HepG2 (cell line): ENCODE measurements at regions not wholly inside any gene's neighbourhood (a gene's known extent, or its start where the extent isn't known, plus 50 kb on each side); places are given as distances from the start of the nearest gene placed in this dataset.

Source experiments
- ATAC-seq: fragments of 200-7000 bp; cut with Tn5 transposase; 3 replicates; pipeline ENCODE4 v1.9.1; 2020; ENCODE audit warnings: mild to moderate bottlenecking, moderate library complexity
- BruUV-seq: library from RNA; stranded (reverse); fragments of 400-500 nt; replicated peaks from 2 replicates; lab custom pipeline; 2021; lab: Mats Ljungman, UMichigan
- CTCF ChIA-PET: fragments of 300-600 bp; formaldehyde crosslinking; extraction: SDS; loops from one replicate; lab custom pipeline; 2021; ENCODE audit warnings: low total read pairs, inconsistent platforms, low intra/inter-chr PET ratio; lab: Yijun Ruan, JAX
- POLR2A ChIA-PET: fragments of 350-600 bp; sonication (Branson Sonifier 250); formaldehyde crosslinking; loops from one replicate; lab custom pipeline; 2020; ENCODE audit warnings: antibody characterized with exemption, inconsistent platforms; lab: Yijun Ruan, JAX
- DNase-seq: peaks from one replicate; pipeline ENCODE4 v3.0.0-alpha.2; 2015; ENCODE audit warnings: low spot score
- FAIRE-seq: peaks from 3 replicates; lab custom pipeline; 2011; peaks lifted over from hg19 to GRCh38; lab: Jason Lieb, UNC
- H2AFZ ChIP-seq: one replicate; pipeline ENCODE4 v1.6.1; 2011; ENCODE audit warnings: low read length, inconsistent platforms
- H3K27ac ChIP-seq: fragments of 300-600 bp; 3 replicates; pipeline ENCODE4 v1.8.0; 2011; ENCODE audit warnings: mixed run types, mild to moderate bottlenecking, mixed read lengths, low read length, inconsistent platforms; ENCODE audit not compliant: insufficient read depth; ENCODE audit errors: extremely low read length
- H3K27me3 ChIP-seq, 2 experiments: fragments of 200-600 bp in 1 of 2; 2 replicates in 1 of 2; 3 replicates in 1 of 2; pipeline versions ENCODE4 v1.6.0 to v1.8.0; 2011; ENCODE audit warnings: low read length in 2 of 2, mild to moderate bottlenecking in 2 of 2, moderate library complexity in 2 of 2, inconsistent platforms in 1 of 2; ENCODE audit not compliant: insufficient read depth in 2 of 2, control insufficient read depth in 1 of 2
- H3K36me3 ChIP-seq, 2 experiments: fragments of 200-600 bp in 1 of 2; replicated peaks in 1 of 2; 2 replicates in 1 of 2; 3 replicates in 1 of 2; pipeline versions ENCODE4 v1.5.1 to v1.8.0; 2011; ENCODE audit warnings: low read length in 2 of 2, inconsistent platforms in 1 of 2; ENCODE audit not compliant: insufficient read depth in 2 of 2, control insufficient read depth in 1 of 2
- H3K4me1 ChIP-seq: 2 replicates; pipeline ENCODE4 v1.5.1; 2012; ENCODE audit warnings: low read length, inconsistent platforms; ENCODE audit not compliant: insufficient read depth
- H3K4me2 ChIP-seq: 2 replicates; pipeline ENCODE4 v1.6.0; 2011; ENCODE audit warnings: low read depth, low read length, inconsistent platforms
- H3K4me3 ChIP-seq, 3 experiments: fragments of 200-600 bp in 1 of 3; sonication (generic), shearing (Covaris generic) in 1 of 3; replicated peaks in 1 of 3; 2 replicates each; pipeline ENCODE4 v1.5.1; 2011 to 2016; ENCODE audit warnings: low read length in 3 of 3, inconsistent platforms in 2 of 3, low read depth in 2 of 3, mild to moderate bottlenecking in 2 of 3, control low read depth in 1 of 3, mixed read lengths in 1 of 3; ENCODE audit not compliant: insufficient read depth in 1 of 3
- H3K79me2 ChIP-seq: one replicate; pipeline ENCODE4 v1.6.1; 2011; ENCODE audit warnings: low read length, inconsistent platforms; ENCODE audit not compliant: insufficient read depth
- H3K9ac ChIP-seq: 2 replicates; pipeline ENCODE4 v1.6.0; 2011; ENCODE audit warnings: mild to moderate bottlenecking, low read depth, low read length, inconsistent platforms; ENCODE audit not compliant: insufficient read depth
- H3K9me3 ChIP-seq: 2 replicates; pipeline ENCODE4 v1.5.1; 2012; ENCODE audit warnings: mild to moderate bottlenecking, low read length
- H4K20me1 ChIP-seq: 2 replicates; pipeline ENCODE4 v1.6.0; 2011; ENCODE audit warnings: inconsistent platforms, mild to moderate bottlenecking, low read length, moderate library complexity; ENCODE audit not compliant: insufficient read depth
- CAMTA2 ChIP-seq: sonication (generic); formaldehyde crosslinking; IDR thresholded peaks from 2 replicates; pipeline ENCODE4 v1.4.0; 2020; ENCODE audit warnings: mild to moderate bottlenecking, missing genetic modification reagents, borderline replicate concordance
- FIP1L1 ChIP-seq: fragments of 200-400 bp; formaldehyde crosslinking; IDR thresholded peaks from 2 replicates; pipeline ENCODE4 v1.6.1; 2018; ENCODE audit warnings: low read depth, mild to moderate bottlenecking, low read length, moderate library complexity, borderline replicate concordance; ENCODE audit not compliant: insufficient read depth
- HMGA1 ChIP-seq: sonication (generic); formaldehyde crosslinking; conservative IDR thresholded peaks from 2 replicates; pipeline ENCODE4 v1.4.0; 2020; ENCODE audit warnings: missing genetic modification reagents
- HNF4G ChIP-seq, 2 experiments: sonication (generic) in 1 of 2; formaldehyde crosslinking in 1 of 2; IDR thresholded peaks; 2 replicates each; pipeline versions ENCODE4 v1.4.0 to v1.6.1; 2011 to 2020; ENCODE audit warnings: borderline replicate concordance in 2 of 2, low read depth in 2 of 2, mild to moderate bottlenecking in 2 of 2, low read length in 1 of 2, missing genetic modification reagents in 1 of 2, moderate library complexity in 1 of 2
- HNRNPLL ChIP-seq: fragments of 200-400 bp; formaldehyde crosslinking; IDR thresholded peaks from 2 replicates; pipeline ENCODE4 v1.6.1; 2017; ENCODE audit warnings: mild to moderate bottlenecking, low read depth, low read length; ENCODE audit not compliant: poor library complexity, severe bottlenecking
- JUND ChIP-seq: sonication (generic); formaldehyde crosslinking; IDR thresholded peaks from 2 replicates; pipeline ENCODE4 v1.8.0; 2022; ENCODE audit warnings: mild to moderate bottlenecking, missing genetic modification reagents
- MTA3 ChIP-seq: sonication (generic); formaldehyde crosslinking; IDR thresholded peaks from 2 replicates; pipeline ENCODE4 v1.4.0; 2020; ENCODE audit warnings: missing genetic modification reagents
- NR1H2 ChIP-seq: sonication (generic); formaldehyde crosslinking; IDR thresholded peaks from 2 replicates; pipeline ENCODE4 v1.8.1; 2022; ENCODE audit warnings: low read depth, missing genetic modification reagents, borderline replicate concordance
- SIX1 ChIP-seq: sonication (generic); formaldehyde crosslinking; IDR thresholded peaks from 2 replicates; pipeline ENCODE4 v1.4.0; 2020; ENCODE audit warnings: missing genetic modification reagents, borderline replicate concordance
- YEATS4 ChIP-seq: sonication (generic); formaldehyde crosslinking; IDR thresholded peaks from 2 replicates; pipeline ENCODE4 v1.4.0; 2020; ENCODE audit warnings: missing genetic modification reagents, borderline replicate concordance
- ZFP1 ChIP-seq: IDR thresholded peaks from 2 replicates; pipeline ENCODE4 v1.6.1; 2016
- ZNF558 ChIP-seq: sonication (generic); formaldehyde crosslinking; IDR thresholded peaks from 2 replicates; pipeline ENCODE4 v1.9.0; 2022; ENCODE audit warnings: mild to moderate bottlenecking, missing genetic modification reagents, borderline replicate concordance
- ZNF670 ChIP-seq: sonication (generic); formaldehyde crosslinking; IDR thresholded peaks from 2 replicates; pipeline ENCODE4 v1.8.0; 2022; ENCODE audit warnings: mild to moderate bottlenecking, missing genetic modification reagents, borderline replicate concordance
- ZNF761 ChIP-seq: sonication (generic); formaldehyde crosslinking; conservative IDR thresholded peaks from 2 replicates; pipeline ENCODE4 v1.4.0; 2020; ENCODE audit warnings: mild to moderate bottlenecking, missing genetic modification reagents
- WGBS: methylation state at CpG from one replicate; pipeline ENCODE4 v1.1.6; 2017; ENCODE audit warnings: low lambda C conversion rate; 5-methylcytosine and 5-hydroxymethylcytosine counted together
- in situ Hi-C: cut with HindIII; loops from 2 replicates; pipeline ENCODE4 v1.10.0; 2017; ENCODE audit warnings: low pct_unique_long_range_greater_than_20kb; ENCODE audit not compliant: extremely low pct_ligation_motif_present
- intact Hi-C: fragments of 100-400 bp; cut with micrococcal nuclease; formaldehyde crosslinking; loops from one replicate; pipeline ENCODE4 v1.10.0; 2022; ENCODE audit not compliant: unreplicated experiment
- TF ChIP-seq, protein P1 (sequence below): sonication (generic); formaldehyde crosslinking; IDR thresholded peaks from 2 replicates; pipeline ENCODE4 v1.4.0; 2020; ENCODE audit warnings: mild to moderate bottlenecking, missing genetic modification reagents, borderline replicate concordance
- TF ChIP-seq, protein P2 (sequence below): IDR thresholded peaks from 2 replicates; pipeline ENCODE4 v1.6.1; 2016; ENCODE audit warnings: missing biosample characterization, missing genetic modification reagents, low read depth

DNA sequence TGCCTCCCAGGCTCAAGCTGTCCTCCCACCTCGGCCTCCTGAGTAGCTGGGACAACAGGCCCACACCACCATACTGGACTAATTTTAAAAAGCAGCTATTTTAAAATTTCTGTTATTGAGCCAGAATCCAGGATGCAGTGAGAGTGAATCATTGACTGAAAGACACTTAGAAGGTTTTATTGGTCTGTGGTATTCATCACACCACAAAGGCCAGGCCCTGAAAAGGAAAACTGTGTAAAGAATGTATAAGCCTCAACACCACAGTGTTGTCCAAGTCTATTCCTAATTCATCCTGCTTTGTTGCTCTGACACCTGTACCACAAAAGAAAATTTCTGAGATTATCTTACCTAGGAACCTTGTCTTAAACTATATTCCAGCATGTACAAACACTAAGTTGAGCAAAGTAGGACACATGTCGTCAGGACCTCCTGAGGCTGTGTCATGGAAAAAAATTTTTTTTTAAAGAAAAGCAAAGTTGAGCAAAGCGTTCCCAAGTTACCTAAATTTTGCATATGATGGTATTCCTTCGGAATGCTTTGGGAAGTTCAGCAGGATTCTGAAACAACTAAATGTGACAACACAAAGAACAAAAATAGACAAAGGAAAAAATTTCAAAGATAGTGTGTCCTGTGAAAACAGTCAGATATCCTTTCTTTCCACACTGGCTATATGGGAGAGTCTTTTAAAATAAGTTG is 129.6 kb upstream of the MKLN1 start:
- no peak for DNase-seq
- no peaks in the 10 kb centered on the region for H3K36me3 ChIP-seq
- FAIRE-seq: no peak
- H3K4me2 ChIP-seq: no peak overlapping the region
- ATAC-seq: no peak
- H3K4me3 ChIP-seq: no peak overlapping the region
- H3K27ac ChIP-seq: no peak overlapping the region
- POLR2A ChIA-PET: no interaction called here
- no peak overlapping the region for H2AFZ ChIP-seq
- H3K79me2 ChIP-seq: no peaks in the 10 kb centered on the region
- H3K4me1 ChIP-seq: no peaks in the 10 kb centered on the region
- CTCF ChIA-PET: no interaction called here
- in situ Hi-C loops: no loop called here
- BruUV-seq: no TSS peak
- intact Hi-C loops: no loop called here
- TF ChIP-seq YEATS4 (no peak), HMGA1 (CRISPR knock-in tag) (no peak), MTA3 (CRISPR knock-in tag) (no peak), ZNF761 (CRISPR knock-in tag) (no peak), CAMTA2 (CRISPR knock-in tag) (no peak), HNF4G (IDR thresholded peaks at IDR 0.05; ENCODE audit: borderline replicate concordance, low read depth, low read length) (no peak), HNF4G (CRISPR knock-in tag; IDR thresholded peaks at IDR 0.05; ENCODE audit: borderline replicate concordance, low read depth) (no peak), FIP1L1 (no peak), ZFP1 (CRISPR knock-in tag) (no peak), HNRNPLL (no peak), JUND (CRISPR knock-in tag) (no peak), NR1H2 (CRISPR knock-in tag) (no peak), SIX1 (no peak), ZNF670 (CRISPR knock-in tag) (no peak), ZNF558 (CRISPR knock-in tag) (no peak)
- TF ChIP-seq, protein P1, sequence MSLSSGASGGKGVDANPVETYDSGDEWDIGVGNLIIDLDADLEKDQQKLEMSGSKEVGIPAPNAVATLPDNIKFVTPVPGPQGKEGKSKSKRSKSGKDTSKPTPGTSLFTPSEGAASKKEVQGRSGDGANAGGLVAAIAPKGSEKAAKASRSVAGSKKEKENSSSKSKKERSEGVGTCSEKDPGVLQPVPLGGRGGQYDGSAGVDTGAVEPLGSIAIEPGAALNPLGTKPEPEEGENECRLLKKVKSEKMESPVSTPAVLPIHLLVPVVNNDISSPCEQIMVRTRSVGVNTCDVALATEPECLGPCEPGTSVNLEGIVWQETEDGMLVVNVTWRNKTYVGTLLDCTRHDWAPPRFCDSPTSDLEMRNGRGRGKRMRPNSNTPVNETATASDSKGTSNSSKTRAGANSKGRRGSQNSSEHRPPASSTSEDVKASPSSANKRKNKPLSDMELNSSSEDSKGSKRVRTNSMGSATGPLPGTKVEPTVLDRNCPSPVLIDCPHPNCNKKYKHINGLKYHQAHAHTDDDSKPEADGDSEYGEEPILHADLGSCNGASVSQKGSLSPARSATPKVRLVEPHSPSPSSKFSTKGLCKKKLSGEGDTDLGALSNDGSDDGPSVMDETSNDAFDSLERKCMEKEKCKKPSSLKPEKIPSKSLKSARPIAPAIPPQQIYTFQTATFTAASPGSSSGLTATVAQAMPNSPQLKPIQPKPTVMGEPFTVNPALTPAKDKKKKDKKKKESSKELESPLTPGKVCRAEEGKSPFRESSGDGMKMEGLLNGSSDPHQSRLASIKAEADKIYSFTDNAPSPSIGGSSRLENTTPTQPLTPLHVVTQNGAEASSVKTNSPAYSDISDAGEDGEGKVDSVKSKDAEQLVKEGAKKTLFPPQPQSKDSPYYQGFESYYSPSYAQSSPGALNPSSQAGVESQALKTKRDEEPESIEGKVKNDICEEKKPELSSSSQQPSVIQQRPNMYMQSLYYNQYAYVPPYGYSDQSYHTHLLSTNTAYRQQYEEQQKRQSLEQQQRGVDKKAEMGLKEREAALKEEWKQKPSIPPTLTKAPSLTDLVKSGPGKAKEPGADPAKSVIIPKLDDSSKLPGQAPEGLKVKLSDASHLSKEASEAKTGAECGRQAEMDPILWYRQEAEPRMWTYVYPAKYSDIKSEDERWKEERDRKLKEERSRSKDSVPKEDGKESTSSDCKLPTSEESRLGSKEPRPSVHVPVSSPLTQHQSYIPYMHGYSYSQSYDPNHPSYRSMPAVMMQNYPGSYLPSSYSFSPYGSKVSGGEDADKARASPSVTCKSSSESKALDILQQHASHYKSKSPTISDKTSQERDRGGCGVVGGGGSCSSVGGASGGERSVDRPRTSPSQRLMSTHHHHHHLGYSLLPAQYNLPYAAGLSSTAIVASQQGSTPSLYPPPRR (CRISPR knock-in tag): no peak
- TF ChIP-seq, protein P2, sequence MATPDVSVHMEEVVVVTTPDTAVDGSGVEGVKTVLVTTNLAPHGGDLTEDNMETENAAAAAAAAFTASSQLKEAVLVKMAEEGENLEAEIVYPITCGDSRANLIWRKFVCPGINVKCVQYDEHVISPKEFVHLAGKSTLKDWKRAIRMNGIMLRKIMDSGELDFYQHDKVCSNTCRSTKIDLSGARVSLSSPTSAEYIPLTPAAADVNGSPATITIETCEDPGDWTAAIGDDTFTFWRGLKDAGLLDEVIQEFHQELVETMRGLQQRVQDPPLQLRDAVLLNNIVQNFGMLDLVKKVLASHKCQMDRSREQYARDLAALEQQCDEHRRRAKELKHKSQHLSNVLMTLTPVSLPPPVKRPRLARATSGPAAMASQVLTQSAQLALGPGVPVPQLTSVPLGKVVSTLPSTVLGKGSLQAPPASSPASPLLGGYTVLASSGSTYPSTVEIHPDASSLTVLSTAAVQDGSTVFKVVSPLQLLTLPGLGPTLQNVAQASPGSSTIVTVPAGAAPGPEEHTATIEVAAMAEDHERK (CRISPR knock-in tag): no peak
- no peaks in the 10 kb centered on the region for H3K9me3 ChIP-seq
- WGBS: 3% methylated on average over 4 of the region's 4 CpGs
- H3K9ac ChIP-seq: no peak overlapping the region
- H4K20me1 ChIP-seq: no peaks in the 10 kb centered on the region
- peaks cover 0 to 9% of the 10 kb centered on the region in 2 experiments; a peak in 2 of 5 replicates for H3K27me3 ChIP-seq
